ENCODE measurements at regions not wholly inside any gene's neighbourhood (a gene's known extent, or its start where the extent isn't known, plus 50 kb on each side); places are given as distances from the start of the nearest gene placed in this dataset.

- Mint-ChIP-seq H3K9me3 (ENCODE audit: unreplicated experiment) (no peaks in the 10 kb centered on the region), H3K27me3 (ENCODE audit: low read depth, unreplicated experiment) (no peaks in the 10 kb centered on the region), H3K4me3 (ENCODE audit: unreplicated experiment) (no peak overlapping the region), H3K27ac (ENCODE audit: unreplicated experiment) (no peak overlapping the region), H3K36me3 (ENCODE audit: low read depth, unreplicated experiment) (no peaks in the 10 kb centered on the region), H3K4me1 (ENCODE audit: low read depth, unreplicated experiment) (no peaks in the 10 kb centered on the region)
- Histone ChIP-seq H4K20me1 (ENCODE audit: insufficient read depth, low read length) (no peaks in the 10 kb centered on the region), H3K9me3 (ENCODE audit: insufficient read depth, low read depth, low read length) (no peaks in the 10 kb centered on the region), H3K4me1 (ENCODE audit: insufficient read depth, low read length) (no peaks in the 10 kb centered on the region), H3K27ac (ENCODE audit: low read depth, low read length) (no peak overlapping the region), H3K9ac (ENCODE audit: low read length) (no peak overlapping the region), H3K4me2 (ENCODE audit: low read length) (no peak overlapping the region), H3K27me3 (ENCODE audit: insufficient read depth, low read length) (no peaks in the 10 kb centered on the region), H2AFZ (ENCODE audit: low read depth, low read length) (no peak overlapping the region), H3K4me3 (ENCODE audit: insufficient read depth, low read depth, low read length) (no peak overlapping the region), H3K36me3 (ENCODE audit: insufficient read depth, low read length) (no peaks in the 10 kb centered on the region), H3K79me2 (ENCODE audit: insufficient read depth, low read length) (no peaks in the 10 kb centered on the region)
- DNase-seq (ENCODE audit: low read depth), result no peak
- no peak for TF ChIP-seq EZH2 (IDR thresholded peaks at IDR 0.05; ENCODE audit: insufficient read depth, low read length)
- no peak for FAIRE-seq
These were observed 1135.7 kb upstream of the CADM2 start for GRCh38 chr3:83823095-83823494.

- H3K4me1 Mint-ChIP-seq (ENCODE audit: low read depth, unreplicated experiment), result no peaks in the 10 kb centered on the region
- Histone ChIP-seq H2AFZ (ENCODE audit: low read depth, low read length) (no peak overlapping the region), H3K27me3 (ENCODE audit: insufficient read depth, low read length) (no peaks in the 10 kb centered on the region), H3K4me1 (ENCODE audit: insufficient read depth, low read length) (no peaks in the 10 kb centered on the region), H3K4me2 (ENCODE audit: low read length) (no peak overlapping the region), H4K20me1 (ENCODE audit: insufficient read depth, low read length) (no peaks in the 10 kb centered on the region), H3K36me3 (ENCODE audit: insufficient read depth, low read length) (no peaks in the 10 kb centered on the region), H3K9ac (ENCODE audit: low read length) (no peak overlapping the region), H3K4me3 (ENCODE audit: insufficient read depth, low read depth, low read length) (no peak overlapping the region), H3K9me3 (ENCODE audit: insufficient read depth, low read depth, low read length) (no peaks in the 10 kb centered on the region), H3K79me2 (ENCODE audit: insufficient read depth, low read length) (no peaks in the 10 kb centered on the region), H3K27ac (ENCODE audit: low read depth, low read length) (no peak overlapping the region)
- no peaks in the 10 kb centered on the region for H3K36me3 Mint-ChIP-seq (ENCODE audit: low read depth, unreplicated experiment)
- no peaks in the 10 kb centered on the region for H3K27me3 Mint-ChIP-seq (ENCODE audit: low read depth, unreplicated experiment)
- FAIRE-seq, result no peak
- no peak for DNase-seq (ENCODE audit: low read depth)
- no peak for TF ChIP-seq CTCF (IDR thresholded peaks at IDR 0.05; ENCODE audit: insufficient read depth, low read depth, low read length)
- TF ChIP-seq EZH2 (IDR thresholded peaks at IDR 0.05; ENCODE audit: insufficient read depth, low read length), result no peak
- no peak overlapping the region for H3K27ac Mint-ChIP-seq (ENCODE audit: unreplicated experiment)
- no peak overlapping the region for H3K4me3 Mint-ChIP-seq (ENCODE audit: unreplicated experiment)
- peaks cover 3% of the 10 kb centered on the region for H3K9me3 Mint-ChIP-seq (ENCODE audit: unreplicated experiment)
These were observed 1123.7 kb upstream of the CADM2 start for GRCh38 chr3:83835040-83835439.

- Mint-ChIP-seq H3K9me3 (ENCODE audit: unreplicated experiment) (no peaks in the 10 kb centered on the region), H3K27me3 (ENCODE audit: low read depth, unreplicated experiment) (no peaks in the 10 kb centered on the region), H3K4me1 (ENCODE audit: low read depth, unreplicated experiment) (peaks cover 5% of the 10 kb centered on the region), H3K4me3 (ENCODE audit: unreplicated experiment) (no peak overlapping the region), H3K36me3 (ENCODE audit: low read depth, unreplicated experiment) (no peaks in the 10 kb centered on the region), H3K27ac (ENCODE audit: unreplicated experiment) (no peak overlapping the region)
- no peaks in the 10 kb centered on the region for H3K4me1 ChIP-seq (ENCODE audit: insufficient read depth, low read length)
- H3K27me3 ChIP-seq (ENCODE audit: insufficient read depth, low read length), result no peaks in the 10 kb centered on the region
- H3K4me2 ChIP-seq (ENCODE audit: low read length), result no peak overlapping the region
- H3K4me3 ChIP-seq (ENCODE audit: insufficient read depth, low read depth, low read length), result no peak overlapping the region
- peak; percentile 1 for DNase-seq (ENCODE audit: low read depth)
- no peak for FAIRE-seq
- no peak for TF ChIP-seq EZH2 (IDR thresholded peaks at IDR 0.05; ENCODE audit: insufficient read depth, low read length)
- TF ChIP-seq CTCF (IDR thresholded peaks at IDR 0.05; ENCODE audit: insufficient read depth, low read depth, low read length), result no peak
- H4K20me1 ChIP-seq (ENCODE audit: insufficient read depth, low read length), result no peaks in the 10 kb centered on the region
- no peaks in the 10 kb centered on the region for H3K79me2 ChIP-seq (ENCODE audit: insufficient read depth, low read length)
- H3K27ac ChIP-seq (ENCODE audit: low read depth, low read length), result no peak overlapping the region
- no peak overlapping the region for H3K9ac ChIP-seq (ENCODE audit: low read length)
- no peak overlapping the region for H2AFZ ChIP-seq (ENCODE audit: low read depth, low read length)
- no peaks in the 10 kb centered on the region for H3K9me3 ChIP-seq (ENCODE audit: insufficient read depth, low read depth, low read length)
- no peaks in the 10 kb centered on the region for H3K36me3 ChIP-seq (ENCODE audit: insufficient read depth, low read length)
These were observed 1116.3 kb upstream of the CADM2 start for GRCh38 chr3:83842511-83842910.
